Inflammatory macrophage treated with lipopolysaccharide for 1 hour (primary cell): ENCODE measurements at regions not wholly inside any gene's neighbourhood (a gene's known extent, or its start where the extent isn't known, plus 50 kb on each side); places are given as distances from the start of the nearest gene placed in this dataset.
A peak's percentile ranks its signal among the peaks of the same experiment; 100 is the strongest.
"Not testable (repeated sequence)": the region's sequence is repeated elsewhere in the genome, so short reads cannot be mapped to it uniquely, and the experiment has no call there.

ENCODE experiments used
- DNase-seq, 2 donors: peaks; one replicate each; pipeline ENCODE4 v3.0.0-alpha.2; 2020 to 2022

- no peak for DNase-seq
Observed at GRCh38 chr16:9141813-9142212, 50.4 kb downstream of the HAPSTR1 start.

GRCh38 chr16:9144106-9144505 lies 52.7 kb downstream of the HAPSTR1 start:
- DNase-seq: no peak

GRCh38 chr16:9148374-9149015 lies 57.1 kb downstream of the HAPSTR1 start:
- no peak for DNase-seq

- DNase-seq: no peak
Observed at GRCh38 chr16:9151074-9151473, 59.6 kb downstream of the HAPSTR1 start.

GRCh38 chr16:9151597-9151996 lies 60.2 kb downstream of the HAPSTR1 start:
- DNase-seq: no peak

GRCh38 chr16:9152649-9153501 lies 61.4 kb downstream of the HAPSTR1 start:
- DNase-seq: no peak

- no peak for DNase-seq
Observed at GRCh38 chr16:9153502-9153864, 62.0 kb downstream of the HAPSTR1 start.

GRCh38 chr16:9154567-9155410 lies 63.3 kb downstream of the HAPSTR1 start:
- no peak for DNase-seq

GRCh38 chr16:9155871-9156270 lies 64.4 kb downstream of the HAPSTR1 start:
- no peak for DNase-seq

- DNase-seq: peak; percentile 31 to 33
Observed at GRCh38 chr16:9159839-9160550, 68.6 kb downstream of the HAPSTR1 start.

GRCh38 chr16:9160551-9160911 lies 69.1 kb downstream of the HAPSTR1 start:
- DNase-seq: no peak

GRCh38 chr16:9165681-9166080 lies 74.2 kb downstream of the HAPSTR1 start:
- no peak for DNase-seq

GRCh38 chr16:9166326-9166993 lies 75.0 kb downstream of the HAPSTR1 start:
- DNase-seq: not testable (repeated sequence)

- DNase-seq: no peak
Observed at GRCh38 chr16:9169094-9169493, 77.7 kb downstream of the HAPSTR1 start.

GRCh38 chr16:9170470-9170869 lies 79.0 kb downstream of the HAPSTR1 start:
- no peak for DNase-seq

GRCh38 chr16:9176547-9177418 lies 85.3 kb downstream of the HAPSTR1 start:
- no peak for DNase-seq

GRCh38 chr16:9177861-9178260 lies 86.4 kb downstream of the HAPSTR1 start:
- DNase-seq: no peak

- DNase-seq: no peak
Observed at GRCh38 chr16:9183682-9184353, 92.4 kb downstream of the HAPSTR1 start.

GRCh38 chr16:9184354-9184690 lies 92.9 kb downstream of the HAPSTR1 start:
- DNase-seq: no peak

- DNase-seq: no peak
Observed at GRCh38 chr16:9185381-9185780, 93.9 kb downstream of the HAPSTR1 start.

- DNase-seq: no peak
Observed at GRCh38 chr16:9186061-9186460, 94.6 kb downstream of the HAPSTR1 start.
